Epithelial cell of esophagus (primary cell): ENCODE measurements at regions not wholly inside any gene's neighbourhood (a gene's known extent, or its start where the extent isn't known, plus 50 kb on each side); places are given as distances from the start of the nearest gene placed in this dataset.

Experiments
- DNase-seq: peaks from one replicate; pipeline ENCODE4 v3.0.0; 2010; ENCODE audit warnings: low read depth
- H3K4me3 ChIP-seq: 2 replicates; pipeline ENCODE4 v1.5.1; 2011; ENCODE audit warnings: mild to moderate bottlenecking, low read length, control low read depth
- CTCF ChIP-seq: IDR thresholded peaks from 2 replicates; pipeline ENCODE4 v1.5.1; 2011; ENCODE audit warnings: low read depth, mild to moderate bottlenecking, low read length, control low read depth, inconsistent platforms; ENCODE audit not compliant: insufficient read depth; ENCODE audit errors: missing control alignments

DNA sequence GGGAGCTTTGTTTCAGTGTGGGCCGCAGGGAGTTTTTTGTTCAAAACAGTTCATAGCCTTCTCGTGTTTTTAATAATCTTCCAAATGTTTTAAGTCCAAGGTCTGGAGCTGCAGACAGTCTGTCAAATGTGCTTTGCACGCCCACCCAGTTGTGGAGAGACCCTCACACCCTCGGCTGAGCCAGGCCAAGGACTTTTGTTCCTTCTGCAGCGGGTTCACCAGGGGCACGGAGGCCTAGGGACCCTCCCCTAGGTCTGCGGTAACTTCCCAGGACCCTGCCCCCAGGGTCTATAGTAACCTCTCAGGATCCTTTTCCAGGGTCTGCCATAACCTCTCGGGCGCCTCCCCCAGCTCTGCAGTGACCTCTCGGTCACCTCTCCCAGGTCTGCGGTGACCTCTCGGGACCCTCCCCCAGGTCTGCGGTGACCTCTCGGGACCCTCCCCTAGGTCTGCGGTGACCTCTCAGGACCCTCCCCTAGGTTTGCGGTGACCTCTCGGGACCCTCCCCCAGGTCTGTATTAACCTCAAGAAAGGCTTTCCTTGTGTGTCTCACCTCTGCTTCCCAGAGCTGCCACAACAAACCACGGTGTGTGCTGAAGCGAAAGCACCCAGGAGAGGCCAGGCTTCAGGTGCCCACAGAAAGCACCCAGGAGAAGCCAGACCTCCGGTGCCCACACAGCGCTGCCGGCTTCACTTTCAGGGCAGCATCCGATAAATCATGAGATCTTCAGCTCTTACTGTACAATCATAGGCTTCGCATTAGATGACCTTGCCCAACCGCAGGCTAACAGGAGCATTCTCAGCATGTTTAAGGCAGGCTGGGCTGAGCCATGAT is 301.9 kb upstream of the SALL3 start:
- H3K4me3 ChIP-seq = no peak overlapping the region
- TF ChIP-seq CTCF = no peak
- no peak for DNase-seq

GRCh38 chr18:78678318-78678695 is 301.3 kb upstream of the SALL3 start:
- no peak for TF ChIP-seq CTCF
- H3K4me3 ChIP-seq = no peak overlapping the region
- no peak for DNase-seq

DNA sequence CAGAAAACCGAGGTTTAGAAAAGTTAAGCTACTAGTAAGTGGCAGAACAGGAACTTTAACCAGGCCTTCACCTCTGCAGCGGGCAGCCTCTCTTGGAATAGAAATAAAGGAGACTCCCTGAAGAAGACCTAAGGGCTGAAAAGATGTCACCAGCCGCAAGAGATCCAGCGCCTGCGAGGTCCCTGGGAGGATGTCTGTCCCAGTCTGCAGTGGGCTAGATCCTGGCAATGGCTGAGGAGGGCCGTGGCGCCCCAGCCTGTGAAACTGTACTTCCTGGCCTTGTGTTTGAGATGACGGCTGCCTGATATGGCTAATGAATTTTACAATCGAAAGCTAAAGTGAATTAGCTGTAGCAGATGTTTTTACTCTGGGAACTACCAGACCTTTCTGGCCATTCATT is 300.6 kb upstream of the SALL3 start:
- no peak overlapping the region for H3K4me3 ChIP-seq

DNA sequence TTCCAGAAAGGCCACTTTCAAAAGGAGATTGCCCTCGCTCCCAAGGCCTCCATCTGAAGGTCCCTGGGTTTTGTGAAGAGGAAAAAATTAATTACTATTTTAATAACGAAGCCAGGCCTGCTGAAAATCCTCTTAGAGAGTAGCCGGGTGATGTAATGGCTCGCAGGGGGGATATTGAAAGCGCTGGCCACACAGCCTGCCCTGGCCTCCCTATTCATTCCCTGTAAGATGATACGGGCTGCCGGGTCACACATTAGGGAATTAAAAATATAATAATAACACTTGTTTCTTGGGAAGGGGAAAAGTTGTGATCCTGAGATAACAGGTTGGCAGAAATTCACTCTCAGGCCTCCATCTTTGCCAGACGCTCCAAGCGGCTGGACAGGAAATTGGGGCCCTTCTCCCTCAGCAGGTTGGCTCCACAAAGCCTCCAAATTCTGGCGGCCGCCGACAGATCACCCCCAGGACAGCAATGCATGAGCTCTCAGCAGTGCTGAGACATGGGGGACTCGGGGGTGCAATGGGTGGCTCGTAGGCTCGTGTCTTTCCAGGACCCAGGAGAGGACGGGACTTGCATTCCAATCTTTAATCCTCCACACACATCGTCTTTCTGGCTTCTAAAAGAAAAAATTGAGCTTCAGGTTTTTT is 299.9 kb upstream of the SALL3 start:
- no peak overlapping the region for H3K4me3 ChIP-seq
- no peak for TF ChIP-seq CTCF
- DNase-seq = no peak

More for the DNA sequence above, 300.6 kb upstream of the SALL3 start:
- TF ChIP-seq CTCF = no peak
- no peak for DNase-seq

- DNase-seq = no peak
- no peak for TF ChIP-seq CTCF
Measured at GRCh38 chr18:78681396-78681795, 298.2 kb upstream of the SALL3 start.

DNA sequence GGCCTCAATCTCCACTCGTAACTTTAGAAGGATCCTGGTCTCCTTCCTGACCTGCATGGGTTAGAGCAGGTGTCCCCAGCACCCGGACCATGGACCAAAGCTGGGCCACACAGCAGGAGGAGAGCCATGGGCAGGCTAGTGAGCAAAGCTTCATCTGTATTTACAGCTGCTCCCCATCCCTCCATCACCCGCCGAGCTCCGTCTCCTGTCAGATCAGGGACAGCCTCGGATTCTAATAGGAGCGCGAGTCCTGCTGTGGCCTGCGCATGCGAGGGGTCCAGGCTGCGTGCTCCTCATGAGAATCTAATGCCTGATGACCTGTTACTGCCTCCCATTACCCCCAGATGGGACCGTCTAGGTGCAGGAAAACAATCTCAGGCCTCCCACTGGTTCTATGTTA is 297.7 kb upstream of the SALL3 start:
- no peak for DNase-seq
- no peak overlapping the region for H3K4me3 ChIP-seq

More at GRCh38 chr18:78681396-78681795, 298.2 kb upstream of the SALL3 start:
- H3K4me3 ChIP-seq = no peak overlapping the region

More for the DNA sequence above, 297.7 kb upstream of the SALL3 start:
- TF ChIP-seq CTCF = no peak
